Activated T-cell treated with anti-CD3 and anti-CD28 coated beads, Interleukin-2, amount 50 U/mL, for 1 hour (primary cell): ENCODE measurements at regions not wholly inside any gene's neighbourhood (a gene's known extent, or its start where the extent isn't known, plus 50 kb on each side); places are given as distances from the start of the nearest gene placed in this dataset.

Experiments used
- DNase-seq: peaks from one replicate; pipeline ENCODE4 v3.0.0-alpha.2; 2020

DNA sequence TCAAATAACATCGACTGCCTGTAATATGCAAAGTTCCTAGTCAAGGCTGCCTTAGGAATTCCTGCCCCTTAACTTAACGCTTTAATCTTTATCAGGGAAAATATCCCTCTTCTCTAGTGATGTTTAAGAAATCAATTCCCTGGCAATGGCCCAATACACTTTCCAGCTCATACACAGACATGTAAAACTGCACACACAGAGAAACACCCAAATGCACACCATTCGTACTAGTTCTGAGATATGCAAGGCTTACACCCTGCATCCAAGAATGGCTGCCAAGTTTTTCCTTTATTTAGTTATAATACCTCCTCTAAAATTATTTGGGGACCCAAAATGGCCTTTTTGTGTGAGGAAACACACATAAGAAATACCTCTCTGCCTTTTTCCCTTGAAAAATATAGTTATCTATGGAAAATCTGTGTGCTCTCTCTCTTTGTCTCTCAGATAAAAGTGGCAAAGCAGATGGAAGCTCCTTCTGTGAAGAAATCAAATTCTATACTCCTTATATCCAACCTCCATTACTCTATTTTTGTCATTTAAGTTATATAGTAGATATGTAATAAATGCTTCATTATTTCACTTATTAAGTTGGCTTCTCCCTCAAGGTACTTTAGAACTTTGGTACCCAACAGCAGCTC is 120.0 kb upstream of the MDM1 start:
- DNase-seq: no peak

- no peak for DNase-seq
Measured at GRCh38 chr12:68453278-68453677, 121.1 kb upstream of the MDM1 start.

DNA sequence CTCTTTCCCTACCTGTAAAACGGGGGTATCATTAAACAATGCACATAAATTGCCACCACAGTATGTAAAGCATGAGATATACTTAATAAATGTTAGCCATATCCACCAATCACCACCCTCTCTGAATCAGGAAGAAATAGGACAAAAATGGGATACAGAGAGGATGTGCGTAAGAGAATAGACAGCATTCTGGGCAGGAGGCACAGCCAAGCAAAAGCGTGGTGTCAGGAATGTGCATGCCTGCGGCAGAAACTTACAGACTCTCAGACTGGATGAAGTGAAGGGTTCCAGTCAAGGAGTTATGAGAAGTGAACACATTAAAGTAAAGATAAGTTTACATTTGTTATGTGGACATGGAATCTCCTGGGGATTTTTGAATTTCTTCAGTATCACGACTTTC is 121.7 kb upstream of the MDM1 start:
- DNase-seq: no peak

GRCh38 chr12:68454892-68455291 is 122.7 kb upstream of the MDM1 start:
- DNase-seq: no peak

- no peak for DNase-seq
Measured at GRCh38 chr12:68455691-68456345, 123.7 kb upstream of the MDM1 start.

DNA sequence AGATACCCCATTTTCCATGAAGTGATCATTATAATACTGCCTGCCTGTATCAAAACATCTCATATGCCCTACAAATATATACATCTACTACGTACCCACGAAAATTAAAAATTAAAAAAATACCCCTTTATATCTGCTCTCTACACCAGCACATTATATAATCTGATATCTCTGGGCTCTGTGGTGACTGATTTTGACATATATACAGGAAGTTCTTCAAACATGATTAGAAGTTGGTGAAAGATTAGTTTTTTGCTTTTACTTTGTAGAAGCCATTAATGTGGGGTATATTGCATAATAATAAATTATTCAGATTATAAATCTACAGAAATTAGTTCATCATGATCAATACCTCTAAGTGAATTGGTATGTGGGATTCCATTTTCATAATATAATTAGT is 126.7 kb upstream of the MDM1 start:
- DNase-seq: no peak

DNA sequence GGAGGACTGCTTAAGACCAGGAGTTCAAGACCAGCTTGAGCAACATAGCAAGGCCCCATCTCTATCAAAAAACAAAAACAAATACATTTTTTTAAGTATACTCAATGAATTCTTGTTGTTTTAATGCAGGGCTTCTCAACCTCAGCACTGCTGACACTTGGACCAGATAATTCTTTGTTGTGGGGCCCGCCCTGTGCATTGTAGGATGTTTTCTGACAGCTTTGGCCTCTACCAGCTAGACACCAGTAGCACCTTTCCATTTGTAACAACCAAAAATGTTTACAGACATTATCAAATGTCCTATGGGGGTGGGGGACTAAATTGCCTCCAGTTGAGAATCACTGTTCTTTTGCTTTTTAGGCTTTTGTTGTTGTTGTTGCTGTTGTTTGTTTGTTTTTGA is 128.1 kb upstream of the MDM1 start:
- no peak for DNase-seq

GRCh38 chr12:68461645-68462044 is 129.5 kb upstream of the MDM1 start:
- no peak for DNase-seq

- DNase-seq: no peak
Measured at GRCh38 chr12:68462803-68463202, 130.6 kb upstream of the MDM1 start.

- DNase-seq: no peak
Measured at GRCh38 chr12:68465227-68465626, 133.1 kb upstream of the MDM1 start.

DNA sequence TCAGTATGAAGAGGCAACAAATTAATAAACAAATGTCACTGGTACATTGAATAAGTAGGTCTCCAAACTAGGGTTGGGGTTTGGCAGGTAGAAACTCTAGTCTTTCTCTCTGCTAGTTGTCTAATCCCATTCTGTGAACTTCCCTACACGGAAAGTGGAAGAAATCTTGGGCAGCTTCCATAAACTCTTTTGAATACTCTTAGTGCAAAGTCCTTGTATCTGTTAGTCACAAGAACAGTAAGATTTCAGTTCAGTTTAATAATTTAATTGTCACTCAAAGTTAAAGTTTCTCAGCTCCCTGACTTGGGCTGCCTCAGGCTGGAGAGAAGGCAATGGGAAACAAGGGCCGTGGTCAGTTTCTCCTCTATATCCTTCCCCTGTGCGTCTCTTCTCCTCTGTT is 135.4 kb upstream of the MDM1 start:
- DNase-seq: no peak

GRCh38 chr12:68468036-68468435 is 135.9 kb upstream of the MDM1 start:
- no peak for DNase-seq

- DNase-seq: no peak
Measured at GRCh38 chr12:68469113-68469512, 137.0 kb upstream of the MDM1 start.

DNA sequence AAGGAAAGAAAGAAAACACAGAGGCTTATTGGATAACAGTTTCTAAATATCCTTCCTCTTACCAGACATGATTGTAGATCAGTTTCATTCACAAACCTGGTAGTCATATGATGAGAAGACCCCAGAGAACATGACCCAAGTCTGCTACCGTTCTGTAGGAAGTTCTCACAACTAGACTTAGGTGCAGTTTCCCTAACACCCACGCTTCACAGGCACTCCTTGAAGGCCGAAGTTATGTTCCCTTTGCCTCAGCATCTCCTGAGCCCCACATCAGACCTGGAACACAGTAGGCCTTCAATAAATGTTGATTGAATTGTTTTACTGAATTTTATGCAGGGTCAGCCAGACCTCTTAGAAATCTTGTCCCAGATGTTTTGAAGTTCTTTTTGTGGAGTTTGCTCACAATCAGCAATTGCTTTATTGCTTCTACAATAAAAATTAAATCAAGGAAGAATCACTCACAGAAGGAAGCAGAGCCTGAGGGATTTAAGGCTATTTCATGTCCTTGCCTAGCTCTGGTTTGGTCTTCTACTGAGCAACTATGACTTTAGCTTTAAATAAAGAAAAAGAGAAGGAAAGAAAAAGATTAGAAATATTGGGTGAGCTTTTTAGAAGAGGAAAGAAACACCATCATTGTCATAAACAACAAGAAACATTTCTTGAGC is 138.6 kb upstream of the MDM1 start:
- no peak for DNase-seq

DNA sequence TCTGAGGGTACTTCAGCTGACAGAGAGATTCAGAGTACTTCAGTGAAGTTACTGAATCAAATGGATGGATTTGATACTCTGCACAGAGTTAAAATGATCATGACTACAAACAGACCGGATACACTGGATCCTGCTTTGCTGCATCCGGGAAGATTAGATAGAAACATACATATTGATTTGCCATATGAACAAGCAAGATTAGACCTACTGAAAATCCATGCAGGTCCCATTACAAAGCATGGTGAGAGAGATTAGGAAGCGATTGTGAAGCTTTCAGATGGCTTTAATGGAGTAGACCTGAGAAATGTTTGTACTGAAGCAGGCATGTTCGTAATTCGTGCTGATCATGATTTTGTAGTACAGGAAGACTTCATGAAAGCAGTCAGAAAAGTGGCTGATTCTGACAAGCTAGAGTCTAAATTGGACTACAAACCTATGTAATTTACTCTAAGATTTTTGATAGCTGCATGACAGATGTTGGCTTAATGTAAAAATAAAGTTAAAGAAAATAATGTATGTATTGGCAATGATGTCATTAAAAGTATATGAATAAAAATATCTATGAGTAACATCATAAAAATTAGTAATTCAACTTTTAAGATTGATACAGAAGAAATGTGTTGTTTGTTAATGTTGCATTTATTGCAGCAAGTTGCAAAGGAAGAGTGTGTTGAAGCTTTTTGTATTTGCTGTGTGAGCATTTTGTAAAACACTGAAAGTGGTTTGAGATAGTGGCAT is 136.1 kb upstream of the RAP1B start:
- no peak for DNase-seq

DNA sequence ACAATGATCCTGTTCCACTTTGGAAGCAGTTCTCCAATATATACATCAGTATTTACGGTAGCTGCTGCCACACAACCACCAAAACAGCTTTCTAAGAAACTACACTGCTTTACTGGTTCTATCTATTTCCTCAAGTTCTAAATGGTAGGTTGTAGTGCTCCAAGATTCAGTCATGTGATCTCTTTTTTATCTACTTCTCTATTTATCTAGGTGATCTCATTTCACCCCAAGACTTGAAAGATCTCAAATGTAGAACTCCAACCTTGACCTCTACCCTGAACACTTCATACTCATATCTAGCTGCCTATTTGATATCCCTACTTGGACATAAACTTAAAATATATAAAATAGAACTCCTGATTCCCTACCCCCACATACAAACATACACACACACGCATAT is 133.9 kb upstream of the RAP1B start:
- no peak for DNase-seq

GRCh38 chr12:68477261-68477772 is 133.4 kb upstream of the RAP1B start:
- no peak for DNase-seq

GRCh38 chr12:68477906-68478305 is 132.8 kb upstream of the RAP1B start:
- DNase-seq: no peak

DNA sequence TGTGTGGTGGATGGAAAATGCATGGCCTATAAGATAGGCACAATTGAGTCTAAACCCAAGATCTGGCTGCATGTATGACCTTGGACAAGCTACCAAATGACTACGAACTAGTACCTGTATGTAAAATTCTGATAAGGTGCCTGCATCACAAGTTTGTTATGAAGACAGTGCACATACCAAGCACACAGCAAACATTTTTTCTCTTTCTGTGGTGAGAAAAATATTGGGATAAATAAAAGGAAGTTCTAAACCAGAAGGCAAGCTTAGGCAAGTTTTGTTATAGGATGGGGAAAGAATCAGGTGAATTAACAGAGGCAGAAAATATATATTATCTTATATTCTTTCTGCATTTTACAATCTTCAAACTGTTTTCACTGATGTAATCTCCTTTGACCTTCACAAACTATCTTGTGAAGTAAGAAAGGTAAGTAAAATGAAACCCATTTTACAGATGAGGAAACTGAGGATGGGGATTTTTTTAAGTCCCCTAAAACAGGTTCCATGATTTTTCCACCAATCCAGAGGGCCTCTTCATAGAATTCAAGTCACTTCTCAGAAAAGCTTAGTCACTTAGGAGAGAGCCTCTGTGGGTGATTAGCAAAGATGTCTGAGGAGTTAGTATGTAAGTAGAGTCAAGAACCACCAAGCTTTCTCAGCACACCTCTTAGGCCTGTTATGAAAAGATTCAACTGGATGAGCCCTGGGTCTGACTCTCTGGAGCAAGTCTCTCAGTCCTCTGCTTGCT is 132.0 kb upstream of the RAP1B start:
- DNase-seq: no peak

DNA sequence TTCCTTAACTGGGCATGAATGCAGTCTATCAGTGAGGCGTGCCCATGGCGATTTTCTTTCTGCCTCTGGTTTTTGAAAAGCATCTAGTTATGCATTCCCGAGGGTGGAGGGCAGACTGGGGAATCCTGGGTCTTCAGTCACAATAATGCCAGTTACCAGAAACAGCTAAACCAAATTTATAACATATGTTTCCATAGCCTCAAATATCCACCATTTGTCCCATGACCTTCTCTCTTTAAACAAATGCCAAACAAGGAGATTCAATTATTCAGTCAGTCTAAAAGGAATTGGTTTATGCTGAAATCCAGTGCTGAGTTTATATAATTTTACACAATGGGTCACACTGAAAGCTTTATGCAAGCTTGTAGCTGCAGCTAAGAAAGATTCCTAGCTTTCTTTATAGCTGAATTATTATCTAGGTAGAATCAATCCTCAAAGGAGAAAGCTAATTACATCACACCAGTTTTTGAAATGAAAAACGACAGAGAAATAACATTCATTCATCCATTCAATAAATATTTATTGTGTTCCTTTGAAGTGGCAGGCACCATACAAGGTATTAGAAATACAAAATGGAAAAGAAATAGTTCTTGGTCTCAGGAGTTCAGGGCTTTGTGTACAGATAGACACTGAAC is 131.3 kb upstream of the RAP1B start:
- DNase-seq: no peak

DNA sequence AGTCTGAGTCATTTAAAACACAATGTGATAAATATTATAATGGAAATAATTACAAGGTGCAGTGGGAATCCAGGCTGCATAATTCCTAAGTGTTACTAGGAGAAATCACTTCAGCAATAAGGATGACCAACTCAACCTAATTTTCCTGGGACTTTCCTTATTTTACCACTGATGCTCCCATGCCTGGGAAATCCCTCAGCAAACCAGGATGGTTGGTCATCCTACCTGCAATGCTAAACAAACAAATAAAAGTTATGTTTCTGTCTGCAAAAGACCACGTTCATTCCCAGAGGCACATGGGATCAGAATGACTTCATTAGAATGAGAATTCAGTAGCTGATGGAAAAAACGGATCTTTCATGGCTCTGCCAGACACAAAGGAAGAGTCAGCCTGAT is 130.8 kb upstream of the RAP1B start:
- DNase-seq: no peak

DNA sequence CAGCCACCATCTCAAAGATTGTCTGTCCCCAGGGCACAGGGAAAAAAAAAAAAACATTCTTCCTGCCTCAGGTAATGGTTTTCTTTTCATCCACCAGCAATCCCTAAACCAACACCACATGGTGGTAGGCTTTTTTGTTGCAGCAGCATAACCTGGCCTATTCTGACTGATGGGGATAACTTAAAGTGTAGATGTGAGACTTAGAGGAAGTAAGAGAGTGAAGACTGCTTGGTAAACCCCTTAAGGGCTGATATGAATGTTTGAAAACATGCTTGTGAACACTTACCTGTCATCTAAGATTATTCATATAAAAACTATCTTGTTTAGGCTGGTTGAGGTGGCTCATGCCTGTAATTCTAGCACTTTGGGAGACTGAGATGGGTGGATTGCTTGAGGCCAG is 130.2 kb upstream of the RAP1B start:
- DNase-seq: no peak
